ENCODE measurements at regions not wholly inside any gene's neighbourhood (a gene's known extent, or its start where the extent isn't known, plus 50 kb on each side); places are given as distances from the start of the nearest gene placed in this dataset.
A peak's percentile ranks its signal among the peaks of the same experiment; 100 is the strongest.

- Mint-ChIP-seq H3K4me3 (no peak overlapping the region), H3K27me3 (ENCODE audit: insufficient read depth, low read depth, poor library complexity) (no peaks in the 10 kb centered on the region), H3K9me3 (no peaks in the 10 kb centered on the region), H3K27ac (no peak overlapping the region), H3K4me1 (peaks cover 8% of the 10 kb centered on the region; the same call in 2 of the 3 replicates), H3K36me3 (ENCODE audit: low read depth) (no peaks in the 10 kb centered on the region)
- Histone ChIP-seq H2AFZ (peak overlapping the region; percentile 66; the same call in 1 of the 2 replicates), H3K4me1 (ENCODE audit: insufficient read depth) (no peaks in the 10 kb centered on the region), H3K27ac (ENCODE audit: low read depth) (no peak overlapping the region), H3K79me2 (replicated peaks; ENCODE audit: insufficient read depth) (no peaks in the 10 kb centered on the region), H3K36me3 (ENCODE audit: insufficient read depth) (no peaks in the 10 kb centered on the region), H3F3A (replicated peaks; ENCODE audit: low read depth) (no peaks in the 10 kb centered on the region), H3K9me2 (ENCODE audit: insufficient read depth) (peaks cover 14% of the 10 kb centered on the region), H3K27me3 (ENCODE audit: insufficient read depth) (no peaks in the 10 kb centered on the region), H3K4me3 (no peak overlapping the region), H3K4me2 (no peak overlapping the region), H4K20me1 (replicated peaks; ENCODE audit: insufficient read depth) (no peaks in the 10 kb centered on the region)
- no peak for TF ChIP-seq EZH2 (IDR thresholded peaks at IDR 0.05; ENCODE audit: low read depth, unreplicated experiment)
- no peak for TF ChIP-seq POLR2AphosphoS5 (IDR thresholded peaks at IDR 0.05; ENCODE audit: low read depth)
- no peak for TF ChIP-seq CREB1 (CRISPR knock-in tag; IDR thresholded peaks at IDR 0.05; ENCODE audit: low read depth)
- DNase-seq (ENCODE audit: low spot score) (peak; percentile 33), ATAC-seq (peak; percentile 84)
Observed at GRCh38 chr4:10371869-10372471, 85.3 kb downstream of the ZNF518B start.

GRCh38 chr4:10371121-10371520, 86.1 kb downstream of the ZNF518B start:
- H3K4me1 ChIP-seq (ENCODE audit: insufficient read depth): no peaks in the 10 kb centered on the region
- ATAC-seq: no peak
- no peak overlapping the region for H3K27ac ChIP-seq (ENCODE audit: low read depth)
- TF ChIP-seq EZH2 (IDR thresholded peaks at IDR 0.05; ENCODE audit: low read depth, unreplicated experiment) (no peak), JUNB (IDR thresholded peaks at IDR 0.05; ENCODE audit: unreplicated experiment) (no peak), POLR2AphosphoS5 (IDR thresholded peaks at IDR 0.05; ENCODE audit: low read depth) (no peak), CTCF (conservative IDR thresholded peaks at IDR 0.05; ENCODE audit: low read depth in 2 of 2) (no peak), ZNF462 (CRISPR knock-in tag; IDR thresholded peaks at IDR 0.05) (no peak), ETS1 (IDR thresholded peaks at IDR 0.05) (no peak), EZH2phosphoT487 (IDR thresholded peaks at IDR 0.05; ENCODE audit: unreplicated experiment) (no peak)
- H4K20me1 ChIP-seq (replicated peaks; ENCODE audit: insufficient read depth): no peaks in the 10 kb centered on the region
- Mint-ChIP-seq H3K27ac (no peak overlapping the region), H3K36me3 (ENCODE audit: low read depth) (no peaks in the 10 kb centered on the region), H3K4me3 (no peak overlapping the region), H3K27me3 (ENCODE audit: insufficient read depth, low read depth, poor library complexity) (no peaks in the 10 kb centered on the region), H3K9me3 (no peaks in the 10 kb centered on the region), H3K4me1 (peaks cover 8% of the 10 kb centered on the region; the same call in 2 of the 3 replicates)
- H3K9me2 ChIP-seq (ENCODE audit: insufficient read depth): peaks cover 15% of the 10 kb centered on the region
- no peak for DNase-seq (ENCODE audit: low spot score)
- H3K36me3 ChIP-seq (ENCODE audit: insufficient read depth): no peaks in the 10 kb centered on the region
- no peak overlapping the region for H3K4me3 ChIP-seq
- no peaks in the 10 kb centered on the region for H3K79me2 ChIP-seq (replicated peaks; ENCODE audit: insufficient read depth)
- H3F3A ChIP-seq (replicated peaks; ENCODE audit: low read depth): no peaks in the 10 kb centered on the region
- H2AFZ ChIP-seq: peak overlapping the region; percentile 66; the same call in 1 of the 2 replicates
- no peaks in the 10 kb centered on the region for H3K27me3 ChIP-seq (ENCODE audit: insufficient read depth)
- no peak overlapping the region for H3K4me2 ChIP-seq

Data from GM23338 (cell line).